ENCODE measurements at regions not wholly inside any gene's neighbourhood (a gene's known extent, or its start where the extent isn't known, plus 50 kb on each side); places are given as distances from the start of the nearest gene placed in this dataset.
"Not testable (repeated sequence)": the region's sequence is repeated elsewhere in the genome, so short reads cannot be mapped to it uniquely, and the experiment has no call there.

DNA sequence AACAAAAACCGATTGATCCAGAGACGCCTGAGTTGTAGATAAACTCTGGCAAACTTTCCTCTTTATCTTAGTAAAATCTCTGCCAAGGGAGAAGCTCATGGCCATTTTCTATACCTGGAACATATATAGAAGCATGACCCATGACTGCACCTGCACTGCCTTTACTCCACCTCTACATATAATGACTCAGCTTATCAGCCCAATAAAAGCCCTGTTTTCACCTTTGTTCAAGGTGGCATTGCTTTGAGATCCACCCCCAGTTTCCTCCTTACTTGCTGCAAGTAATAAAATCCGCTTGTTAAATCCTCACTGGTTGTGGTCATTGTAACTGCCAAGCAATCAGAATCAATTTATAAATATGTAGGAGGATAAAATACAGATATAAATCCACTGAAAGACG lies 1280.4 kb downstream of the NSUN3 start:
- H3K9ac ChIP-seq (ENCODE audit: low read length) = no peak overlapping the region
- WGBS = 26% methylated on average over 3 of the region's 4 CpGs
- DNase-seq = no peak

DNA sequence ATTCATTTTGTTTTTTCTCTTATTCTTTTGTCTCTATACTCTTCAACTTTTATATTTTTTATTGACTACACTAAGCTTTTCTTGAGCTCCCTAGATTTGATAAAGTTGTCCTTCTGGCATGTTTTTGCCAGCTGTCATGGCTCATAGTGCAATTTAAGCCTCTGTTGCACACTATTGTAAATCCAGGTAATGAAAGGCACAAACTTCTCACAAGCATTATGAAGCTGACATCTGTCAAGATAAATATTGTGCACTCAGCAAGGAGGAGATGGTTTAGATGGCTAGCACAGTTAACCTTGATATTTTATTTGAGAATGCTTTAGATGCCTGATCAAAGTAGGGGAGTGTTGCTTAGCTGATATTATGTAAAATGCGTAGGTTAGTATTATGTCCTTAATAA lies 1280.9 kb downstream of the NSUN3 start:
- WGBS = no CpG with 5 or more reads among the region's 1 CpG
- Histone ChIP-seq H3K9me3 (ENCODE audit: control insufficient read depth, low read length) (no peaks in the 10 kb centered on the region), H2BK5ac (ENCODE audit: low read depth, low read length, poor library complexity, severe bottlenecking) (no peak overlapping the region), H3K4ac (ENCODE audit: low read depth in 1 of 2, low read length in 2 of 2) (no peak overlapping the region), H4K8ac (ENCODE audit: low read length) (no peak overlapping the region), H2AFZ (ENCODE audit: low read depth, low read length) (no peak overlapping the region), H3K36me3 (ENCODE audit: control insufficient read depth in 1 of 2, insufficient read depth in 2 of 2, low read depth in 1 of 2, low read length in 2 of 2) (no peaks in the 10 kb centered on the region), H3K4me1 (ENCODE audit: control insufficient read depth, insufficient read depth, low read depth, low read length) (peaks cover 3% of the 10 kb centered on the region), H3K14ac (ENCODE audit: low read length in 2 of 2) (no peak overlapping the region), H3K79me1 (replicated peaks; ENCODE audit: low read length, poor library complexity, severe bottlenecking) (no peaks in the 10 kb centered on the region), H2BK12ac (ENCODE audit: low read length in 2 of 2) (no peak overlapping the region), H3K18ac (ENCODE audit: low read depth in 1 of 2, low read length in 2 of 2) (no peak overlapping the region), H3K23ac (ENCODE audit: low read length in 2 of 2) (no peak overlapping the region), H3K4me3 (ENCODE audit: insufficient read depth in 1 of 2, low read depth in 1 of 2, low read length in 2 of 2) (no peak overlapping the region), H2BK120ac (ENCODE audit: low read depth, low read length) (no peak overlapping the region), H3K4me2 (ENCODE audit: low read length, poor library complexity, severe bottlenecking) (no peak overlapping the region), H2BK15ac (ENCODE audit: low read depth, poor library complexity, severe bottlenecking) (no peak overlapping the region), H2AK5ac (ENCODE audit: low read length, severe bottlenecking) (no peak overlapping the region), H3K27ac (ENCODE audit: low read length, poor library complexity, severe bottlenecking) (no peak overlapping the region), H3K9ac (ENCODE audit: low read length) (no peak overlapping the region), H4K91ac (ENCODE audit: low read length) (no peak overlapping the region), H3K27me3 (ENCODE audit: control insufficient read depth in 1 of 2, insufficient read depth in 1 of 2, low read length in 2 of 2) (no peaks in the 10 kb centered on the region)
- DNase-seq = no peak

More for the DNA sequence above, 1280.4 kb downstream of the NSUN3 start:
- Histone ChIP-seq H2BK120ac (ENCODE audit: low read depth, low read length) (no peak overlapping the region), H3K4me1 (ENCODE audit: control insufficient read depth, insufficient read depth, low read depth, low read length) (peaks cover 3% of the 10 kb centered on the region), H4K8ac (ENCODE audit: low read length) (no peak overlapping the region), H3K18ac (ENCODE audit: low read depth in 1 of 2, low read length in 2 of 2) (no peak overlapping the region), H3K27me3 (ENCODE audit: control insufficient read depth in 1 of 2, insufficient read depth in 1 of 2, low read length in 2 of 2) (no peaks in the 10 kb centered on the region), H3K4me3 (ENCODE audit: insufficient read depth in 1 of 2, low read depth in 1 of 2, low read length in 2 of 2) (no peak overlapping the region), H3K27ac (ENCODE audit: low read length, poor library complexity, severe bottlenecking) (no peak overlapping the region), H2AK5ac (ENCODE audit: low read length, severe bottlenecking) (no peak overlapping the region), H3K9me3 (ENCODE audit: control insufficient read depth, low read length) (no peaks in the 10 kb centered on the region), H2BK15ac (ENCODE audit: low read depth, poor library complexity, severe bottlenecking) (no peak overlapping the region), H2BK12ac (ENCODE audit: low read length in 2 of 2) (no peak overlapping the region), H3K79me1 (replicated peaks; ENCODE audit: low read length, poor library complexity, severe bottlenecking) (no peaks in the 10 kb centered on the region), H3K4ac (ENCODE audit: low read depth in 1 of 2, low read length in 2 of 2) (no peak overlapping the region), H3K4me2 (ENCODE audit: low read length, poor library complexity, severe bottlenecking) (no peak overlapping the region), H2AFZ (ENCODE audit: low read depth, low read length) (no peak overlapping the region), H2BK5ac (ENCODE audit: low read depth, low read length, poor library complexity, severe bottlenecking) (no peak overlapping the region), H3K36me3 (ENCODE audit: control insufficient read depth in 1 of 2, insufficient read depth in 2 of 2, low read depth in 1 of 2, low read length in 2 of 2) (no peaks in the 10 kb centered on the region), H3K23ac (ENCODE audit: low read length in 2 of 2) (no peak overlapping the region), H3K14ac (ENCODE audit: low read length in 2 of 2) (no peak overlapping the region), H4K91ac (ENCODE audit: low read length) (no peak overlapping the region)

DNA sequence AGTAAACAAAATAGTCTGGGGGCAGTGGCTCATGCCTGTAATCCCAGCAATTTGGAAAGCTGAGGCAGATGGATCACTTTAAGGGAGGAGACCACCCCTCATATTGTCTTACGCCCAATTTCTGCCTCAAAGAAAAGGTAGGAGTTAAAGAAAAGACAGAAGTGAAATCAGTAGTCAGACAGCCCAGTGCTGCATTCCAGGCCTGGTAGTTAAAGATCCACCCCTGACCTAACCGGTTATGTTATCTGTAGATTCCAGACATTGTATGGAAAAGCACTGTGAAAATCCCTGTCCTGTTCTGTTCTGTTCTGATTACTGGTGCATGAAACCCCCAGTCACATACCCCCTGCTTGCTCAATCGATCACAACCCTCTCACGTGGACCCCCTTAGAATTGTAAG lies 1285.1 kb downstream of the NSUN3 start:
- H3K14ac ChIP-seq (ENCODE audit: low read length in 2 of 2); H3K79me1 ChIP-seq (replicated peaks; ENCODE audit: low read length, poor library complexity, severe bottlenecking); H2AFZ ChIP-seq (ENCODE audit: low read depth, low read length); DNase-seq; H3K9ac ChIP-seq (ENCODE audit: low read length); H3K4me3 ChIP-seq (ENCODE audit: insufficient read depth in 1 of 2, low read depth in 1 of 2, low read length in 2 of 2); H3K4me1 ChIP-seq (ENCODE audit: control insufficient read depth, insufficient read depth, low read depth, low read length); H3K27me3 ChIP-seq (ENCODE audit: control insufficient read depth in 1 of 2, insufficient read depth in 1 of 2, low read length in 2 of 2); H3K36me3 ChIP-seq (ENCODE audit: control insufficient read depth in 1 of 2, insufficient read depth in 2 of 2, low read depth in 1 of 2, low read length in 2 of 2); H2AK5ac ChIP-seq (ENCODE audit: low read length, severe bottlenecking); H2BK12ac ChIP-seq (ENCODE audit: low read length in 2 of 2); H3K27ac ChIP-seq (ENCODE audit: low read length, poor library complexity, severe bottlenecking); H3K9me3 ChIP-seq (ENCODE audit: control insufficient read depth, low read length); H2BK5ac ChIP-seq (ENCODE audit: low read depth, low read length, poor library complexity, severe bottlenecking); H3K4ac ChIP-seq (ENCODE audit: low read depth in 1 of 2, low read length in 2 of 2); H3K23ac ChIP-seq (ENCODE audit: low read length in 2 of 2); H2BK120ac ChIP-seq (ENCODE audit: low read depth, low read length); H2BK15ac ChIP-seq (ENCODE audit: low read depth, poor library complexity, severe bottlenecking); H3K18ac ChIP-seq (ENCODE audit: low read depth in 1 of 2, low read length in 2 of 2); H3K4me2 ChIP-seq (ENCODE audit: low read length, poor library complexity, severe bottlenecking); H4K91ac ChIP-seq (ENCODE audit: low read length); H4K8ac ChIP-seq (ENCODE audit: low read length): not testable (repeated sequence)
- 46% methylated on average over 3 of the region's 4 CpGs for WGBS

DNA sequence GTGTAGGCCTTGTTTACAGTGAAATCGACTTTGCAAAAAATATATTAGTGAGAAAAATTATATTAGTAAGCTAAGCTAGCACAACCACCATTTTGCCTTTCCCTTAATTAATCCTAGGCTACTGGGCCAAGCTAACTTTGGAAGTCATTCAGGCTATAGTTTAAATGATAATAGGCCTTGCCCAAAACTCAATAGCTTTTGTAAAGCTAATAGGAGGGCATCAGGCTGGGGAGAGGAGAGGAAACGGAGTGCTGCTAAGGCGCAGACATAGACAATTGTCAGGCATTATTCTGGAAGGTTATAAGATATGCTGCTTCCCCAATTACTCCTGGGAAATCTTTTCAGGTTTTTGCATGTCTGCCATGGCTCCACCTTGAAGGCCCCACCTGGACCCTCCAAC lies 1286.0 kb downstream of the NSUN3 start:
- H3K79me1 ChIP-seq (replicated peaks; ENCODE audit: low read length, poor library complexity, severe bottlenecking) = no peaks in the 10 kb centered on the region

More for the DNA sequence above, 1286.0 kb downstream of the NSUN3 start:
- whole genome bisulfite sequencing = 100% methylated on average over 2 of the region's 3 CpGs
- no peak for DNase-seq
- Histone ChIP-seq H2AFZ (ENCODE audit: low read depth, low read length) (no peak overlapping the region), H4K91ac (ENCODE audit: low read length) (no peak overlapping the region), H3K4ac (ENCODE audit: low read depth in 1 of 2, low read length in 2 of 2) (no peak overlapping the region), H3K27ac (ENCODE audit: low read length, poor library complexity, severe bottlenecking) (no peak overlapping the region), H3K36me3 (ENCODE audit: control insufficient read depth in 1 of 2, insufficient read depth in 2 of 2, low read depth in 1 of 2, low read length in 2 of 2) (no peaks in the 10 kb centered on the region), H3K23ac (ENCODE audit: low read length in 2 of 2) (no peak overlapping the region), H2BK120ac (ENCODE audit: low read depth, low read length) (no peak overlapping the region), H4K8ac (ENCODE audit: low read length) (no peak overlapping the region), H2AK5ac (ENCODE audit: low read length, severe bottlenecking) (peak overlapping the region; percentile 36), H3K4me2 (ENCODE audit: low read length, poor library complexity, severe bottlenecking) (no peak overlapping the region), H3K4me1 (ENCODE audit: control insufficient read depth, insufficient read depth, low read depth, low read length) (no peaks in the 10 kb centered on the region), H3K9ac (ENCODE audit: low read length) (no peak overlapping the region), H3K14ac (ENCODE audit: low read length in 2 of 2) (no peak overlapping the region), H3K4me3 (ENCODE audit: insufficient read depth in 1 of 2, low read depth in 1 of 2, low read length in 2 of 2) (no peak overlapping the region), H3K18ac (ENCODE audit: low read depth in 1 of 2, low read length in 2 of 2) (no peak overlapping the region), H3K27me3 (ENCODE audit: control insufficient read depth in 1 of 2, insufficient read depth in 1 of 2, low read length in 2 of 2) (no peaks in the 10 kb centered on the region), H2BK15ac (ENCODE audit: low read depth, poor library complexity, severe bottlenecking) (no peak overlapping the region), H2BK5ac (ENCODE audit: low read depth, low read length, poor library complexity, severe bottlenecking) (no peak overlapping the region), H3K9me3 (ENCODE audit: control insufficient read depth, low read length) (no peaks in the 10 kb centered on the region), H2BK12ac (ENCODE audit: low read length in 2 of 2) (no peak overlapping the region)
